GM10266 (cell line): ENCODE measurements at regions not wholly inside any gene's neighbourhood (a gene's known extent, or its start where the extent isn't known, plus 50 kb on each side); places are given as distances from the start of the nearest gene placed in this dataset.

ENCODE experiments used
- DNase-seq: peaks from one replicate; pipeline ENCODE4 v3.0.0; 2012; ENCODE audit errors: extremely low spot score
- CTCF ChIP-seq: IDR thresholded peaks from 2 replicates; pipeline ENCODE4 v1.5.1; 2012; ENCODE audit warnings: mild to moderate bottlenecking, low read depth; ENCODE audit not compliant: control insufficient read depth, insufficient read depth; ENCODE audit errors: missing control alignments

- no peak for TF ChIP-seq CTCF
Observed at GRCh38 chr10:117920956-117921355, 125.8 kb downstream of the RAB11FIP2 start.

GRCh38 chr10:117921421-117921820 is 125.3 kb downstream of the RAB11FIP2 start:
- no peak for TF ChIP-seq CTCF
- no peak for DNase-seq

More at GRCh38 chr10:117920956-117921355, 125.8 kb downstream of the RAB11FIP2 start:
- DNase-seq, result no peak

- no peak for DNase-seq
- TF ChIP-seq CTCF, result no peak
Observed at GRCh38 chr10:117924820-117925219, 121.9 kb downstream of the RAB11FIP2 start.

DNA sequence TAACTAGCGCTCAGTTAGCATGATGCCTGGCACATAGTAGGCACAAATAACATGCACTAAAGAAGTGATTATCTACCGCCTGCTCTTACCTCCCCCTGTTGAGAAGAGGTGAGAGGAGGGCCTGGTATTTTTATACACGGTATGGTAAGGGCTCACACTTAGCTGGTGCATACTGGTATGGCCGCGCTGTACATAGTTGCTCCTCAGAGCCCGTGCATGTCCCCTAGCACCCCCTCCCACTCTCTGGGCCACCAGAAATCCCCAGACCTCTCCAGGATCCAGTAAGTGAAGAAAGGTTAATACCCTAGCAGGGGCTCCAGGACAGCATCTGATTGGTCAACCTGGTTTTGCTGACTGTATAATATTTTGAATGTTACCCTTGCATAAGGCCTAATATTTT is 121.4 kb downstream of the RAB11FIP2 start:
- TF ChIP-seq CTCF, result no peak
- DNase-seq, result no peak

DNA sequence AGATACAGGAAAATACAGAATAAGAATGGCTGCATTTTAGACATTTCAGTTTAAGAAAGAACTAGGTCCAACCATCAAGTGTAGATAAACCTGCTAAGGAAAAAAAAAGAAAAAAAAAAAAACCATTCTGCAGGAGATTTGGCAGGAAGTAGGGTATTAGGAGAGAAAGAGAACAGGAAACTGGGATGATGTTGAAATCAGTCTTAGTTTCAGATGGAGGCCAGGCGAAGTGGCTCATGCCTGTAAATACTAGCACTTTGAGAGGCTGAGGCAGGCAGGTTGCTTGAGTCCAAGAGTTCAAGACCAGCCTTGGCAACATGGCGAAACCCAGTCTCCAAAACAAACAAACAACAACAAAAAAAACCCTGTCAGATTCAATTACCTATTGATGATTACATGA is 120.2 kb downstream of the RAB11FIP2 start:
- DNase-seq, result no peak
- TF ChIP-seq CTCF, result no peak

DNA sequence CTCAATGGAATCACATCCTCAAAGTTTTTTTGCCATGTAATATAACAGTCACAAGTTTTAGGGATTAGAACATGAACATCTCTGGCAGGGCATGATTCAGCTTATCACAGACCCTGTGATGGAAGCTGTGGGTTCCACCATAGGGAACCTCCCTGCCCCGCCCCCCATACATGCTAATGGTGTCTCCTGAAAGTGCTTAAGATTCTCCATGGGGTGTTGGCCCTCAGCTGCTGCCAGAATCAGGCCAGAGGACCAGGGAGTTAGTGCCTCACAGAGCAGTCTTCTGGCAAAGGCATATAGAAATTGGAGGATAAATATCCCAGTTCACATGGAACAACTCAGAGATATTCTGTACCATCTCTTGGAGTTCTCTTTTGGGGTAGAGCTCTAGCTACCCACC is 119.4 kb downstream of the RAB11FIP2 start:
- no peak for TF ChIP-seq CTCF
- no peak for DNase-seq

GRCh38 chr10:117927871-117928270 is 118.9 kb downstream of the RAB11FIP2 start:
- DNase-seq, result no peak
- no peak for TF ChIP-seq CTCF
